HG03108 (cell line): ENCODE measurements at regions not wholly inside any gene's neighbourhood (a gene's known extent, or its start where the extent isn't known, plus 50 kb on each side); places are given as distances from the start of the nearest gene placed in this dataset.
"Not testable (repeated sequence)": the region's sequence is repeated elsewhere in the genome, so short reads cannot be mapped to it uniquely, and the experiment has no call there.

ENCODE experiments used
- ATAC-seq: cut with Tn5 transposase; IDR thresholded peaks from one replicate; pipeline ENCODE4 v1.9.1; 2021; ENCODE audit warnings: moderate library complexity; ENCODE audit not compliant: unreplicated experiment

- no peak for ATAC-seq
These were observed 161.2 kb upstream of the CHD1 start for GRCh38 chr5:99089822-99090549.

DNA sequence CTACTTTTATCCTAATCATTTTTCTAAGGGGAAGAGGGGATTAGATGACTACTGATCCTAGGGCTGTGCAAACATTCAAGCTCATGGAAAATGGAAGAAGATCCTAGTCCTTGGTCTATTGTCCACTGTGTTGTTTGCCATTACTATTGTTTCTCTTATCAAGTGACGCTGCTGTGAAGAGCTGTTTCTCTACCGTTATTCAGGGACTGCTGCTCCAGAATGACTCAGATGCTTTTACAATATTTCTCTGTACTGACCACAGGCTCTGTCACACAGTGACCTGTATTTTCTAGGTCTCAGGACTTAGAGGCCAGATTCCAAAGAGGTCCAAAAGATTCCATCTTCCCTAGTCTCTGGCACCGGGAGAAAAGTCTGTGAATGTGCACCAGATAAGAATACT lies 159.5 kb upstream of the CHD1 start:
- no peak for ATAC-seq

DNA sequence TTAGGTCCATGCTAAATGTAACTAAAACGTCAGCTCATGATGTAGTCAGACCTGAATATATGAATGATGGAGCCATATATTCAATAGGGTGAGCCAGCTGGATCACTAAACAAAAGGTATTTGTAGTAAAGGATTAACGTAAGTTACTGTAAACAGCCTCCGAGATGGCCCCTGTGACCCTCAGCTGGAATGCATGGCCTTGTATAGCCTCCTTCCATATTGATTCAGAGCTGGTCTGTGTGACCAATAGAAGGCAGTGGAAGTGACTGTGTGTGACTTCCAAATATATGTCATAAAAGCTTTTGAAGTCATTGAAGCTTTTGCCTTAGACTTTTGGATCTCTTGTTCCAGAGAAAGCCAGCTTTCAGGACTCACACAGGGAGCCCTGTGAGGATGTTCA lies 154.4 kb upstream of the CHD1 start:
- ATAC-seq: no peak

- no peak for ATAC-seq
These were observed 152.9 kb upstream of the CHD1 start for GRCh38 chr5:99081711-99082110.

DNA sequence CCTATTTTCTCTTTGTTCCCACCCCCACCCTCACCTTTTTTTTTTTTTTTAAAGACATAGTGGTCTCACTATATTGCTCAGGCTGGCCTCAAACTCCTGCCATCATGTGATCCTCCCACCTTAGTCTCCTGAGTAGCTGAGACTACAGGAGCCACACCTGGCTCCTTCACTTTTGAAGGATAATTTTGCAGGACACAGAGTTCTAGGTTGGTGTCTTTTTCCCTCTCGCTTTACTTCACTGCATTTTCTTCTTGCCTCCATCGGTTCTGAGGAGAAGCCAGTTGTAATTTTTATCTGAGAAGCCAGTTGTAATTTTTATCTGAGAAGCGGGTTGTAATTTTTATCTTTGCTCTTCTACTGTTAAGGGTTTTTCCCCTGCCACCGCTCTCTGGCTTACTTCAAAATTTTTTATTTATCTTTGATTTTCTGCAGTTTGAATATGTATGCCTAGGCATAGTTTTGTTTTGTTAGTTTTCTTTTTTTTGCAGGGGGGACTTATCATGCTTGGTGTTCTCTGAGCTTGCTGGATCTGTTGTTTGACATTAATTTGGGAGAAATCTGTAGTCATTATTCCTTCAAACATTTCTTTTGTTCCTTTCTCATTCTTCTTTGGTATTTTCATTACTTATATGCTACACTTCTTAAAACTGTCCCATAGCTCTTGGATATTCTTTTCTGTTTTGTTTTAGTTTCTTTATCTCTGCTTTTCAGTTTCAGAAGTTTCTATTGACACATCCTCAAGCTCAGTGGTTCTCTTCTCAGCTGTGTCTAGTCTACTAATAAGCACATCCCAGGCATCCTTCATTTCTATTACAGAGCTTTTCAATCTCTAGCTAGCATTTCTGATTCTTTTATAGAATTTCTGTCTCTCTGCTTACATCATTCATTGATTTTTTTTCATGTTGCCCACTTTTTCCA lies 148.2 kb upstream of the CHD1 start:
- no peak for ATAC-seq

GRCh38 chr5:99072846-99073245 lies 144.0 kb upstream of the CHD1 start:
- no peak for ATAC-seq

- no peak for ATAC-seq
These were observed 142.0 kb upstream of the CHD1 start for GRCh38 chr5:99070822-99071221.

- no peak for ATAC-seq
These were observed 141.6 kb upstream of the CHD1 start for GRCh38 chr5:99070362-99070761.

DNA sequence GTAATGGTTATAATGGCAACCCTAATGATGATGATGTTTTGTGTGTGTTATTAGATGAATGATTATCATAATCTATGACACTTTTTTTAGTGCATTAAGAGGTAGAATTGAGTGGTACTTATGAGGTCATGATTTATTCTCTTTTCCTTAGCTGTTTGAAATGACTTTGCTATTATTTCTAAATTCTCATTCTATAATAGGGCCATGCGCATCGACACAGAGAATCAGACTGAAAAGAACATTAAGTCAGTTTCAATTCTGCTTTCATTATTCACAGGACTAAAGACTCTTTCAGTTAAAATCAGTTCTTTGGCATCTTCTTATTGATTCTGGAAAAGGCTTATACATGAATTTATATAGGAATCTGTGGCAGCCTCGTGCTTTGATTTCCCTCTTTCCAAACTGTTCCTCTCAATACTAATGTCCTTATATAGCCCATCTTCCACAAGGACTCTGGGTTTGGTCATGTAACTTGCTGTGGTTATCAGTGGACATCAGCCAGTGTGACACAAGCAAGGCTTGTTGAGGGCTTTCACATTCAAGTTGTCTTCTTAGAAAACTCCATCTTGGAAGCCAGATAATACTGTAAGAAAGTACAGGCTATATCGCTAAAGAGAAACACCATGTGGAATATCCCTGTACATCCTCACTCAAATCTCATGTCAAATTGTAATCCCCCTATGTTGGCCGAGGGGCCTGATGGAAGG lies 140.3 kb upstream of the CHD1 start:
- no peak for ATAC-seq

DNA sequence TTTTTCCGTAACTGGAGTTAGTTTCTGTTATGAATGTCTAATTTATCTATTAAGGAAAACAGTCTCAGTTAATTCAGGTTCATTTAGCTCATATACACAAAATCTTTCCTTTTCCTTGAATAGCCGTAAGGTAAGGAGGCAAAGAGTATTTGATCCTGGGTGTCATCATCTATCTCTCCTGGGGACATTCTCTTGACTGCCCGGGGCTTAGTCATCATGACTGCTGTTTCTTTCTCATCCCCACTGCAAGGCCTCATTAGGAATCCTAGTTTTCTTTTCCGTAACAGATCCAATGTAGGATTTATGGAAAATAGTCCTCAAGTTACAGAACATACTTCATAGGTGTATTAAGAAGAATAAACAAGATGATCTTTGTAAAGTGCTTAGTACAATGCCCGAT lies 134.9 kb upstream of the CHD1 start:
- no peak for ATAC-seq

- no peak for ATAC-seq
These were observed 132.9 kb upstream of the CHD1 start for GRCh38 chr5:99061711-99062110.

GRCh38 chr5:99061299-99061698 lies 132.5 kb upstream of the CHD1 start:
- ATAC-seq: no peak

DNA sequence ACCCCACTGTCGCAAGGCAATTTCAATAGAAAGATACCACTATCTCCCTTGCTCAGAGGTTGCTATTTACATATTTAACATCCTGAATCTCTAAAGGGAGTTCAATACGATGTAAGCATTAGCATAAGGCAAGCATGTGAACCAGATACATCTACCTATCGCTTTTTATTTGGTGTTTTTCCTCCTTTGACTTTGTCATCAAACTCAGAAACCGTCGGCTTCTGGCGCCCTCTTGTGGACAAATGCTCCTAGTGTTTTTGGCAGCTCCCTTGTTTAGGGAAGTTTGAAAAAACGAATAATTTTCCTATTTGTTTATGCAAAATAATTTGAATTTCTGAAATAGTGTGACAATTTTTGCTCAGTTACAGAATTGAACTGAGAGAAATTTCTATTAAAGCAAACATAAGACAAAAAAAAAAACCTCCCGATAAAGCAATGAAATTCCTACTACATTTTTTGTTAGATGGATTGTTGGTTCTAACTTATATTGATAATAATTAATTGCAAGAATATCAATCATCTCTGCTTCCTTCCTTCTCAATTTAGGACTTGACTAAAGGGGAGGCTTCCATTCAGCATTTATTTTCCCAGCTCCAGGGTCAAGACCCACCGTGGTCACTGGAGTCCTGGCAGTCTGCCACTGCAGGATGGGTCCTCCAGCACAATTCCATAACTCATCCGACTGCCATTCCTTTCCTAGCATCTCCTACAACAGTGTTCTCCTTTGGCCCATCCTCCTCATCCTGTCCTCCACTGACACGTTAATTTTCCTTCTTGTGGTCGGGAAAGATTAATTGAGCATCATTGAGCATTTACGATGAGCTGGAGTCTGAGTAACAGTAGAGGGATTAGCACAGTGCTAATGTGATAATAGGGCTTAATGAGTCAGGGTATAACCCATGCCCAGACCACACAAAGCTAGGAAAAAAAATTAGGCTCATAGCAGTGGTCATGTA lies 131.8 kb upstream of the CHD1 start:
- ATAC-seq: no peak

DNA sequence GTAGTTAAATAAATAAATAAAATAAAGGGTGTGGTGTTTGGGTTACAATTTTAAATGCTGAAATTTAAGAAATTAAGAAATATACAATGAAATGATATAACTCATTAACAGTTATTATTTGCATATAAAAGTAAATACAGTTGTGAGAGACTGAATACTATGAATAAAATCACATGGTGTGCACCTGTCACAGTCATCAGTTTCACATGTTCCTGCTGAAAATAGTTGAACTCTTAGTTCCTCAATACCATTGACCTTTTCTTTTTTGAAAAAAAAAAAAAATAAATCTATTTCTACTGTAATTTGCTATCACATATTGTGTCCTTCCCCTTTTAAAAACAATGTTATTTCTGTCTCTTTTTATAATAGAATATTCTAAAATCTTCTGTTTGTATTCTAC lies 130.9 kb upstream of the CHD1 start:
- ATAC-seq: peak; percentile 64

DNA sequence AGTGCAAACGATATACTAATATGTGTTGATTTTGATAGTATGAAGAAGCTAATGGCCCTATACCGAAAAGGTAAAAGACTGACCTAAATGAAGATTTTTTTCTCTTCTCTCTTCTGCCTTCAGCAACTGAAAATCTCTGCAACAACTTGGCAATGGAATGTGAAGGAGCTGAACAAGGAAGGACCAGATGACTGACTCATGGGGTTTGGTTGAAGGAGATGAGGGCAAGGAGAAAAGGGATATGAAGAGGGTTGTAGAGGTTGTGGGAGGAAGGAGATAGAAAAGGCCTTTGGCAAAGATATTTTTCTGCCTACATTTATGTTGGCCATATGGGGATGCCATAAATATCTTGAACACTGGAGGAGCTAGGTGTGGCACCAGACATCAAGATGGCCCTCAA lies 129.7 kb upstream of the CHD1 start:
- ATAC-seq: no peak

- ATAC-seq: no peak
These were observed 126.2 kb upstream of the CHD1 start for GRCh38 chr5:99054972-99055371.

GRCh38 chr5:99045871-99046270 lies 117.1 kb upstream of the CHD1 start:
- no peak for ATAC-seq

DNA sequence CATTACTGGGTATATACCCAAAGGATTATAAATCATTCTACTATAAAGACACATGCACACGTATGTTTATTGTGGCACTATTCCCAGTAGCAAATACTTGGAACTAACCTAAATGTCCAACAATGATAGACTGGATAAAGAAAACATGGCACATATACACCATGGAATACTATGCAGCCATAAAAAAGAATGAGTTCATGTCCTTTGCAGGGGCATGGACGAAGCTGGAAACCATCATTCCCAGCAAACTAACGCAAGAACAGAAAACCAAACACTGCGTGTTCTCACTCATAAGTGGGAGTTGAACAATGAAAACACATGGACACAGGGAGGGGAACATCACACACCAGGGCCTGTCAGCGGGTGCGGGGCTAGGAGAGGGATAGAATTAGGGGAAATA lies 114.5 kb upstream of the CHD1 start:
- not testable (repeated sequence) for ATAC-seq

- ATAC-seq: no peak
These were observed 108.9 kb upstream of the CHD1 start for GRCh38 chr5:99037668-99038067.

DNA sequence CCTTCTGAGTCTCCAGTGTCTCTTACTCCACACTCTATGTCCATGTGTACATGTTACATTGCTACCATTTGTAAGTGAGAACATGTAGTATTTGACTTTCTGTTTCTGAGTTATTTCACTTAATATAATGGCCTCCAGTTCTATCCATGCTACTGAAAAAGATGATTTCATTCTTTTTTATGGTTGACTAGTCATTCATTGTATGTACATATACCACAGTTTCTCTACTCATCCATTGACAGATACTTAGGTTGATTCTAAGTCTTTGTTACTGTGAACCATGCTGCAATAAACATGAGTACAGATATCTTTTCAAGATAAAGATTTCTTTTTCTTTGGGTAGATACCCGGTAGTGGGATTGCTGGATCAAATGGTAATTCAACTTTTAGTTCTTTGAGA lies 107.1 kb upstream of the CHD1 start:
- ATAC-seq: no peak

- ATAC-seq: no peak
These were observed 105.5 kb upstream of the CHD1 start for GRCh38 chr5:99034336-99034735.
